ENCODE measurements at regions not wholly inside any gene's neighbourhood (a gene's known extent, or its start where the extent isn't known, plus 50 kb on each side); places are given as distances from the start of the nearest gene placed in this dataset.

- Histone ChIP-seq H3K27ac (no peak overlapping the region), H3K4me1 (ENCODE audit: low read depth) (no peaks in the 10 kb centered on the region), H3K36me3 (no peaks in the 10 kb centered on the region), H3K4me3 (no peak overlapping the region), H3K9me3 (ENCODE audit: low read depth) (no peaks in the 10 kb centered on the region), H3K27me3 (no peaks in the 10 kb centered on the region)
- DNase-seq (ENCODE audit: low read depth in 1 of 2, low spot score in 1 of 2) = peak in 1 of 2 donors; percentile 6
- TF ChIP-seq CTCF (IDR thresholded peaks at IDR 0.05; ENCODE audit: low read depth, low read length) = no peak
These were observed 172.3 kb upstream of the CDH6 start for GRCh38 chr5:31021181-31021624.

- Histone ChIP-seq H3K4me1 (ENCODE audit: low read depth) (no peaks in the 10 kb centered on the region), H3K4me3 (no peak overlapping the region), H3K27ac (no peak overlapping the region), H3K27me3 (no peaks in the 10 kb centered on the region), H3K9me3 (ENCODE audit: low read depth) (no peaks in the 10 kb centered on the region), H3K36me3 (no peaks in the 10 kb centered on the region)
- TF ChIP-seq CTCF (IDR thresholded peaks at IDR 0.05; ENCODE audit: low read depth, low read length) = no peak
- no peak for DNase-seq (ENCODE audit: low read depth in 1 of 2, low spot score in 1 of 2)
These were observed 185.3 kb upstream of the CDH6 start for GRCh38 chr5:31008231-31008630.

GRCh38 chr5:31007672-31008071 is 185.8 kb upstream of the CDH6 start:
- Histone ChIP-seq H3K27me3 (no peaks in the 10 kb centered on the region), H3K9me3 (ENCODE audit: low read depth) (no peaks in the 10 kb centered on the region), H3K27ac (no peak overlapping the region), H3K4me1 (ENCODE audit: low read depth) (no peaks in the 10 kb centered on the region), H3K36me3 (no peaks in the 10 kb centered on the region), H3K4me3 (no peak overlapping the region)
- TF ChIP-seq CTCF (IDR thresholded peaks at IDR 0.05; ENCODE audit: low read depth, low read length) = no peak
- DNase-seq (ENCODE audit: low read depth in 1 of 2, low spot score in 1 of 2) = no peak

GRCh38 chr5:31000287-31000686 is 193.2 kb upstream of the CDH6 start:
- H3K4me1 ChIP-seq (ENCODE audit: low read depth) = no peaks in the 10 kb centered on the region
- no peak overlapping the region for H3K4me3 ChIP-seq
- no peaks in the 10 kb centered on the region for H3K27me3 ChIP-seq
- H3K9me3 ChIP-seq (ENCODE audit: low read depth) = no peaks in the 10 kb centered on the region
- H3K27ac ChIP-seq = no peak overlapping the region
- DNase-seq (ENCODE audit: low read depth in 1 of 2, low spot score in 1 of 2) = no peak
- no peaks in the 10 kb centered on the region for H3K36me3 ChIP-seq
- no peak for TF ChIP-seq CTCF (IDR thresholded peaks at IDR 0.05; ENCODE audit: low read depth, low read length)

GRCh38 chr5:30997681-30998080 is 195.8 kb upstream of the CDH6 start:
- Histone ChIP-seq H3K27me3 (no peaks in the 10 kb centered on the region), H3K36me3 (no peaks in the 10 kb centered on the region), H3K4me1 (ENCODE audit: low read depth) (no peaks in the 10 kb centered on the region), H3K9me3 (ENCODE audit: low read depth) (no peaks in the 10 kb centered on the region), H3K27ac (no peak overlapping the region), H3K4me3 (no peak overlapping the region)
- no peak for DNase-seq (ENCODE audit: low read depth in 1 of 2, low spot score in 1 of 2)
- no peak for TF ChIP-seq CTCF (IDR thresholded peaks at IDR 0.05; ENCODE audit: low read depth, low read length)

GRCh38 chr5:30994902-30995301 is 198.6 kb upstream of the CDH6 start:
- H3K27ac ChIP-seq = no peak overlapping the region

More at GRCh38 chr5:30994902-30995301, 198.6 kb upstream of the CDH6 start:
- no peak overlapping the region for H3K4me3 ChIP-seq
- DNase-seq (ENCODE audit: low read depth in 1 of 2, low spot score in 1 of 2) = no peak
- H3K9me3 ChIP-seq (ENCODE audit: low read depth) = no peaks in the 10 kb centered on the region
- no peak for TF ChIP-seq CTCF (IDR thresholded peaks at IDR 0.05; ENCODE audit: low read depth, low read length)
- H3K36me3 ChIP-seq = no peaks in the 10 kb centered on the region
- H3K27me3 ChIP-seq = no peaks in the 10 kb centered on the region
- H3K4me1 ChIP-seq (ENCODE audit: low read depth) = no peaks in the 10 kb centered on the region

All from cardiac muscle cell (in vitro differentiated cells and primary cell).